ENCODE measurements at regions not wholly inside any gene's neighbourhood (a gene's known extent, or its start where the extent isn't known, plus 50 kb on each side); places are given as distances from the start of the nearest gene placed in this dataset.

GRCh38 chr18:987325-988186, 82.9 kb downstream of the ADCYAP1 start:
- Histone ChIP-seq H3K4me1 (ENCODE audit: control insufficient read depth in 1 of 2, insufficient read depth in 1 of 2, low read depth in 1 of 2, low read length in 1 of 2) (no peaks in the 10 kb centered on the region), H3K4me3 (ENCODE audit: low read depth in 1 of 2, low read length in 1 of 2) (no peak overlapping the region), H3K9me3 (no peaks in the 10 kb centered on the region), H3K27ac (no peak overlapping the region), H3K36me3 (no peaks in the 10 kb centered on the region), H3K27me3 (no peaks in the 10 kb centered on the region)
- TF ChIP-seq CTCF (IDR thresholded peaks at IDR 0.05) = no peak

- Histone ChIP-seq H3K27ac (no peak overlapping the region), H3K4me1 (ENCODE audit: control insufficient read depth in 1 of 2, insufficient read depth in 1 of 2, low read depth in 1 of 2, low read length in 1 of 2) (no peaks in the 10 kb centered on the region)
- TF ChIP-seq CTCF (IDR thresholded peaks at IDR 0.05) = no peak
These were observed 84.8 kb downstream of the ADCYAP1 start for GRCh38 chr18:989425-989824.

GRCh38 chr18:990197-990596, 85.5 kb downstream of the ADCYAP1 start:
- H3K27me3 ChIP-seq = no peaks in the 10 kb centered on the region
- no peaks in the 10 kb centered on the region for H3K36me3 ChIP-seq
- H3K4me1 ChIP-seq (ENCODE audit: control insufficient read depth in 1 of 2, insufficient read depth in 1 of 2, low read depth in 1 of 2, low read length in 1 of 2) = no peaks in the 10 kb centered on the region
- no peak overlapping the region for H3K4me3 ChIP-seq (ENCODE audit: low read depth in 1 of 2, low read length in 1 of 2)
- H3K27ac ChIP-seq = no peak overlapping the region
- no peaks in the 10 kb centered on the region for H3K9me3 ChIP-seq
- no peak for TF ChIP-seq CTCF (IDR thresholded peaks at IDR 0.05)

More at GRCh38 chr18:989425-989824, 84.8 kb downstream of the ADCYAP1 start:
- H3K9me3 ChIP-seq = no peaks in the 10 kb centered on the region
- H3K4me3 ChIP-seq (ENCODE audit: low read depth in 1 of 2, low read length in 1 of 2) = no peak overlapping the region
- no peaks in the 10 kb centered on the region for H3K36me3 ChIP-seq
- H3K27me3 ChIP-seq = no peaks in the 10 kb centered on the region

GRCh38 chr18:991441-991840, 86.8 kb downstream of the ADCYAP1 start:
- H3K27me3 ChIP-seq = no peaks in the 10 kb centered on the region
- no peaks in the 10 kb centered on the region for H3K9me3 ChIP-seq
- no peaks in the 10 kb centered on the region for H3K36me3 ChIP-seq
- H3K4me1 ChIP-seq (ENCODE audit: control insufficient read depth in 1 of 2, insufficient read depth in 1 of 2, low read depth in 1 of 2, low read length in 1 of 2) = no peaks in the 10 kb centered on the region
- no peak overlapping the region for H3K27ac ChIP-seq
- H3K4me3 ChIP-seq (ENCODE audit: low read depth in 1 of 2, low read length in 1 of 2) = no peak overlapping the region
- TF ChIP-seq CTCF (IDR thresholded peaks at IDR 0.05) = no peak

GRCh38 chr18:993560-993959, 88.9 kb downstream of the ADCYAP1 start:
- Histone ChIP-seq H3K27me3 (no peaks in the 10 kb centered on the region), H3K9me3 (no peaks in the 10 kb centered on the region), H3K36me3 (no peaks in the 10 kb centered on the region), H3K4me1 (ENCODE audit: control insufficient read depth in 1 of 2, insufficient read depth in 1 of 2, low read depth in 1 of 2, low read length in 1 of 2) (no peaks in the 10 kb centered on the region), H3K27ac (no peak overlapping the region), H3K4me3 (ENCODE audit: low read depth in 1 of 2, low read length in 1 of 2) (no peak overlapping the region)
- no peak for TF ChIP-seq CTCF (IDR thresholded peaks at IDR 0.05)
